Mesendoderm (in vitro differentiated cells): ENCODE measurements at regions not wholly inside any gene's neighbourhood (a gene's known extent, or its start where the extent isn't known, plus 50 kb on each side); places are given as distances from the start of the nearest gene placed in this dataset.

ENCODE experiments used
- DNase-seq: peaks from one replicate; pipeline ENCODE4 v3.0.0; 2013
- H2AK5ac ChIP-seq: 2 replicates; pipeline ENCODE4 v1.6.1; 2013; ENCODE audit warnings: low read length, inconsistent platforms
- H2BK120ac ChIP-seq: 2 replicates; pipeline ENCODE4 v1.6.1; 2013; ENCODE audit warnings: low read depth, mild to moderate bottlenecking, low read length, moderate library complexity, mixed read lengths
- H2BK15ac ChIP-seq: replicated peaks from 2 replicates; pipeline ENCODE4 v1.6.1; 2013; ENCODE audit warnings: low read depth, mild to moderate bottlenecking, moderate library complexity
- H2BK5ac ChIP-seq: 2 replicates; pipeline ENCODE4 v1.6.1; 2013; ENCODE audit warnings: low read length, inconsistent platforms
- H3K18ac ChIP-seq: 2 replicates; pipeline ENCODE4 v1.6.1; 2013; ENCODE audit warnings: mild to moderate bottlenecking, low read length, mixed read lengths
- H3K23ac ChIP-seq: one replicate; pipeline ENCODE4 v1.6.1; 2013; ENCODE audit warnings: low read length
- H3K27ac ChIP-seq: 2 replicates; pipeline ENCODE4 v1.5.1; 2013; ENCODE audit warnings: low read depth, mild to moderate bottlenecking, inconsistent platforms, low read length, moderate library complexity
- H3K27me3 ChIP-seq: 2 replicates; pipeline ENCODE4 v1.6.1; 2013; ENCODE audit warnings: low read length, control low read depth, mild to moderate bottlenecking, inconsistent platforms; ENCODE audit not compliant: insufficient read depth, poor library complexity
- H3K36me3 ChIP-seq: 2 replicates; pipeline ENCODE4 v1.6.1; 2013; ENCODE audit warnings: low read length, inconsistent platforms; ENCODE audit not compliant: control insufficient read depth, insufficient read depth
- H3K4ac ChIP-seq: one replicate; pipeline ENCODE4 v1.6.1; 2013; ENCODE audit warnings: low read depth, mild to moderate bottlenecking, low read length, moderate library complexity
- H3K4me1 ChIP-seq: 2 replicates; pipeline ENCODE4 v1.6.1; 2013; ENCODE audit warnings: low read depth, low read length, inconsistent platforms; ENCODE audit not compliant: control insufficient read depth
- H3K4me2 ChIP-seq: 2 replicates; pipeline ENCODE4 v1.6.1; 2013; ENCODE audit warnings: low read length
- H3K4me3 ChIP-seq: 2 replicates; pipeline ENCODE4 v1.5.1; 2013; ENCODE audit warnings: mild to moderate bottlenecking, low read length
- H3K56ac ChIP-seq: one replicate; pipeline ENCODE4 v1.6.1; 2013; ENCODE audit warnings: low read length
- H3K79me1 ChIP-seq: 2 replicates; pipeline ENCODE4 v1.6.1; 2013; ENCODE audit warnings: low read length, inconsistent platforms
- H3K79me2 ChIP-seq: 2 replicates; pipeline ENCODE4 v1.6.1; 2013; ENCODE audit warnings: mild to moderate bottlenecking, low read length; ENCODE audit not compliant: control insufficient read depth, insufficient read depth
- H3K9ac ChIP-seq: 2 replicates; pipeline ENCODE4 v1.6.1; 2013; ENCODE audit warnings: low read length, inconsistent platforms
- H4K5ac ChIP-seq: one replicate; pipeline ENCODE4 v1.6.1; 2013; ENCODE audit warnings: low read length
- H4K8ac ChIP-seq: one replicate; pipeline ENCODE4 v1.6.1; 2013; ENCODE audit warnings: low read depth, mild to moderate bottlenecking, control low read depth, low read length, moderate library complexity
- WGBS: extraction: QIAGEN DNeasy Blood & Tissue Kit; methylation state at CpG from one replicate; pipeline ENCODE4 v1.1.7; 2013; ENCODE audit warnings: low lambda C conversion rate, missing lambda C conversion rate; ENCODE audit not compliant: insufficient coverage; ENCODE audit errors: extremely low coverage; 5-methylcytosine and 5-hydroxymethylcytosine counted together

GRCh38 chr6:97440590-97441176, 157.7 kb upstream of the MMS22L start:
- no CpG with 5 or more reads among the region's 7 CpGs for WGBS
- Histone ChIP-seq H3K23ac (no peak overlapping the region), H3K27me3 (no peaks in the 10 kb centered on the region), H3K27ac (no peak overlapping the region), H4K5ac (no peak overlapping the region), H3K79me1 (no peaks in the 10 kb centered on the region), H4K8ac (no peak overlapping the region), H3K4me1 (no peaks in the 10 kb centered on the region), H2BK5ac (no peak overlapping the region), H3K4me2 (no peak overlapping the region), H3K79me2 (no peaks in the 10 kb centered on the region), H3K56ac (no peak overlapping the region), H2BK15ac (no peak overlapping the region), H3K36me3 (no peaks in the 10 kb centered on the region), H3K9ac (no peak overlapping the region), H3K4ac (no peak overlapping the region), H3K4me3 (no peak overlapping the region), H3K18ac (no peak overlapping the region), H2AK5ac (no peak overlapping the region), H2BK120ac (no peak overlapping the region)
- peak; percentile 72 for DNase-seq

- Histone ChIP-seq H3K23ac (no peak overlapping the region), H4K5ac (no peak overlapping the region), H3K27me3 (no peaks in the 10 kb centered on the region), H3K18ac (no peak overlapping the region), H3K4me3 (no peak overlapping the region), H3K4ac (no peak overlapping the region), H3K79me2 (no peaks in the 10 kb centered on the region), H2BK5ac (no peak overlapping the region), H3K27ac (no peak overlapping the region), H3K79me1 (no peaks in the 10 kb centered on the region), H3K9ac (no peak overlapping the region), H3K4me2 (no peak overlapping the region), H3K36me3 (no peaks in the 10 kb centered on the region), H4K8ac (no peak overlapping the region), H2AK5ac (no peak overlapping the region), H3K56ac (no peak overlapping the region), H2BK15ac (no peak overlapping the region), H3K4me1 (no peaks in the 10 kb centered on the region), H2BK120ac (no peak overlapping the region)
- DNase-seq: no peak
- WGBS: no CpG with 5 or more reads among the region's 5 CpGs
These were observed 160.5 kb upstream of the MMS22L start for GRCh38 chr6:97443408-97444080.

- Histone ChIP-seq H3K23ac (no peak overlapping the region), H3K4ac (no peak overlapping the region), H2AK5ac (no peak overlapping the region), H3K36me3 (no peaks in the 10 kb centered on the region), H3K4me2 (no peak overlapping the region), H3K9ac (no peak overlapping the region), H4K8ac (no peak overlapping the region), H3K18ac (no peak overlapping the region), H2BK5ac (no peak overlapping the region), H3K4me1 (no peaks in the 10 kb centered on the region), H3K56ac (no peak overlapping the region), H3K27ac (no peak overlapping the region), H2BK120ac (no peak overlapping the region), H2BK15ac (no peak overlapping the region), H3K79me1 (no peaks in the 10 kb centered on the region), H3K4me3 (no peak overlapping the region), H3K27me3 (no peaks in the 10 kb centered on the region), H3K79me2 (no peaks in the 10 kb centered on the region), H4K5ac (no peak overlapping the region)
- DNase-seq: no peak
- no CpG with 5 or more reads among the region's 3 CpGs for WGBS
These were observed 162.4 kb upstream of the MMS22L start for GRCh38 chr6:97445407-97445806.

GRCh38 chr6:97449444-97449966, 166.5 kb upstream of the MMS22L start:
- H3K23ac ChIP-seq: no peak overlapping the region
- H3K36me3 ChIP-seq: no peaks in the 10 kb centered on the region
- H3K4ac ChIP-seq: no peak overlapping the region
- H4K8ac ChIP-seq: no peak overlapping the region
- no peaks in the 10 kb centered on the region for H3K79me2 ChIP-seq
- H3K27ac ChIP-seq: no peak overlapping the region
- no peak overlapping the region for H4K5ac ChIP-seq
- H2BK15ac ChIP-seq: no peak overlapping the region
- H3K56ac ChIP-seq: no peak overlapping the region
- H3K27me3 ChIP-seq: no peaks in the 10 kb centered on the region
- no peak overlapping the region for H3K4me2 ChIP-seq
- no peak overlapping the region for H2BK120ac ChIP-seq
- no peaks in the 10 kb centered on the region for H3K4me1 ChIP-seq
- H2BK5ac ChIP-seq: no peak overlapping the region
- H3K4me3 ChIP-seq: no peak overlapping the region
- H3K9ac ChIP-seq: no peak overlapping the region
- H3K18ac ChIP-seq: no peak overlapping the region
- no peaks in the 10 kb centered on the region for H3K79me1 ChIP-seq
- no peak overlapping the region for H2AK5ac ChIP-seq
- no CpG with 5 or more reads among the region's 2 CpGs for WGBS
- DNase-seq: no peak

GRCh38 chr6:97450087-97450486, 167.1 kb upstream of the MMS22L start:
- Histone ChIP-seq H2BK5ac (no peak overlapping the region), H3K9ac (no peak overlapping the region), H2AK5ac (no peak overlapping the region), H4K5ac (no peak overlapping the region), H3K36me3 (no peaks in the 10 kb centered on the region), H3K23ac (no peak overlapping the region), H3K4me1 (no peaks in the 10 kb centered on the region), H3K18ac (no peak overlapping the region), H3K56ac (no peak overlapping the region), H4K8ac (no peak overlapping the region), H3K27me3 (no peaks in the 10 kb centered on the region), H2BK120ac (no peak overlapping the region), H3K79me1 (no peaks in the 10 kb centered on the region), H3K4me2 (no peak overlapping the region), H2BK15ac (no peak overlapping the region), H3K4ac (no peak overlapping the region), H3K27ac (no peak overlapping the region), H3K79me2 (no peaks in the 10 kb centered on the region), H3K4me3 (no peak overlapping the region)
- WGBS: no CpG with 5 or more reads among the region's 3 CpGs
- DNase-seq: no peak
